H1 (cell line): ENCODE measurements at regions not wholly inside any gene's neighbourhood (a gene's known extent, or its start where the extent isn't known, plus 50 kb on each side); places are given as distances from the start of the nearest gene placed in this dataset.

Source experiments
- CTCF ChIA-PET: fragments of 300-600 bp; sonication (Branson Sonifier 250); formaldehyde crosslinking; loops from one replicate; lab custom pipeline; 2021; ENCODE audit not compliant: partially characterized antibody; lab: Charles Lee
- POLR2A ChIA-PET: fragments of 300-600 bp; sonication (Branson Sonifier 250); formaldehyde crosslinking; loops from one replicate; lab custom pipeline; 2021; ENCODE audit warnings: inconsistent platforms; ENCODE audit not compliant: partially characterized antibody; lab: Charles Lee
- DNase-seq, 2 experiments: peaks; one replicate each; pipeline versions ENCODE4 v3.0.0 to v3.0.0-alpha.2; 2010 to 2022; ENCODE audit warnings: low spot score in 2 of 2, low read depth in 1 of 2, mixed read lengths in 1 of 2
- FAIRE-seq: peaks from 2 replicates; lab custom pipeline; 2011; peaks lifted over from hg19 to GRCh38; lab: Jason Lieb, UNC
- H2AFZ ChIP-seq: 2 replicates; pipeline ENCODE4 v1.8.1; 2012; ENCODE audit warnings: low read length, inconsistent platforms
- H2AK5ac ChIP-seq: 2 replicates; pipeline ENCODE4 v1.6.1; 2013; ENCODE audit warnings: low read depth, low read length
- H2BK120ac ChIP-seq: replicated peaks from 2 replicates; pipeline ENCODE3; 2013; ENCODE audit warnings: low read depth, low read length, inconsistent platforms
- H2BK12ac ChIP-seq: 2 replicates; pipeline ENCODE4 v1.6.1; 2013; ENCODE audit warnings: low read depth, low read length
- H2BK15ac ChIP-seq: 2 replicates; pipeline ENCODE4 v1.6.1; 2013; ENCODE audit warnings: low read length
- H2BK20ac ChIP-seq: 2 replicates; pipeline ENCODE4 v1.6.1; 2013; ENCODE audit warnings: low read length
- H2BK5ac ChIP-seq: 2 replicates; pipeline ENCODE4 v1.6.1; 2013; ENCODE audit warnings: low read depth, low read length
- H3K14ac ChIP-seq: 2 replicates; pipeline ENCODE4 v1.6.1; 2013; ENCODE audit warnings: inconsistent platforms; ENCODE audit not compliant: insufficient read length
- H3K18ac ChIP-seq: 2 replicates; pipeline ENCODE4 v1.6.1; 2013; ENCODE audit warnings: low read length; ENCODE audit errors: extremely low read depth
- H3K23ac ChIP-seq: 2 replicates; pipeline ENCODE4 v1.6.1; 2013; ENCODE audit warnings: inconsistent platforms; ENCODE audit not compliant: insufficient read length
- H3K23me2 ChIP-seq: 2 replicates; pipeline ENCODE4 v1.6.1; 2013; ENCODE audit warnings: low read depth, low read length
- H3K27ac ChIP-seq: 2 replicates; pipeline ENCODE4 v1.6.1; 2011; ENCODE audit warnings: low read depth, low read length, inconsistent platforms
- H3K27me3 ChIP-seq, 4 experiments: replicated peaks in 1 of 4; 1 replicate in 1 of 4; 2 replicates in 3 of 4; pipeline versions ENCODE4 v1.6.1 to v1.8.1; 2011 to 2013; ENCODE audit warnings: low read length in 3 of 4, mild to moderate bottlenecking in 3 of 4, inconsistent platforms in 2 of 4, mixed read lengths in 2 of 4, moderate library complexity in 1 of 4; ENCODE audit not compliant: control insufficient read depth in 3 of 4, insufficient read depth in 3 of 4; ENCODE audit errors: extremely low read depth in 1 of 4
- H3K36me3 ChIP-seq, 4 experiments: 2 replicates each; pipeline versions ENCODE4 v1.6.1 to v1.8.1; 2011 to 2013; ENCODE audit warnings: mild to moderate bottlenecking in 4 of 4, low read length in 3 of 4, moderate library complexity in 2 of 4, control low read depth in 1 of 4, inconsistent platforms in 1 of 4; ENCODE audit not compliant: insufficient read depth in 4 of 4, control insufficient read depth in 2 of 4
- H3K4ac ChIP-seq: replicated peaks from 2 replicates; pipeline ENCODE3; 2013; ENCODE audit warnings: low read length, low read depth, mixed read lengths, inconsistent platforms; ENCODE audit not compliant: insufficient read length
- H3K4me1 ChIP-seq, 4 experiments: replicated peaks in 1 of 4; 1 replicate in 1 of 4; 2 replicates in 3 of 4; pipeline versions ENCODE4 v1.6.1 to v1.8.1; 2011 to 2013; ENCODE audit warnings: low read length in 3 of 4, inconsistent platforms in 2 of 4, mixed read lengths in 1 of 4; ENCODE audit not compliant: insufficient read depth in 4 of 4, control insufficient read depth in 3 of 4
- H3K4me2 ChIP-seq, 2 experiments: 2 replicates each; pipeline versions ENCODE4 v1.6.1 to v1.8.1; 2011 to 2013; ENCODE audit warnings: low read depth in 2 of 2, low read length in 2 of 2, control low read depth in 1 of 2, inconsistent platforms in 1 of 2, mild to moderate bottlenecking in 1 of 2; ENCODE audit not compliant: insufficient read depth in 1 of 2
- H3K4me3 ChIP-seq, 4 experiments: fragments of 200-600, 300-600 bp in 1 of 4; sonication (generic), shearing (Covaris generic), sonication (Bioruptor Twin) in 1 of 4; 2 replicates each; pipeline versions ENCODE4 v1.5.1 to v1.8.1; 2011 to 2016; ENCODE audit warnings: low read length in 4 of 4, low read depth in 3 of 4, control low read depth in 2 of 4, inconsistent platforms in 2 of 4, mild to moderate bottlenecking in 2 of 4, mixed read lengths in 1 of 4, moderate library complexity in 1 of 4; ENCODE audit not compliant: insufficient read depth in 2 of 4; ENCODE audit errors: extremely low read depth in 1 of 4
- H3K56ac ChIP-seq: replicated peaks from 2 replicates; pipeline ENCODE3; 2013; ENCODE audit warnings: low read depth, mild to moderate bottlenecking, mixed read lengths, low read length, inconsistent platforms; ENCODE audit not compliant: insufficient read length
- H3K79me1 ChIP-seq: 2 replicates; pipeline ENCODE4 v1.6.1; 2013; ENCODE audit warnings: low read depth, low read length, control low read depth
- H3K79me2 ChIP-seq, 2 experiments: 2 replicates each; pipeline versions ENCODE4 v1.6.1 to v1.8.1; 2012 to 2013; ENCODE audit warnings: low read length in 2 of 2, mild to moderate bottlenecking in 2 of 2, inconsistent platforms in 1 of 2; ENCODE audit not compliant: insufficient read depth in 2 of 2, control insufficient read depth in 1 of 2
- H3K9ac ChIP-seq, 4 experiments: replicated peaks in 1 of 4; 1 replicate in 1 of 4; 2 replicates in 3 of 4; pipeline versions ENCODE4 v1.6.1 to v1.8.1; 2011 to 2013; ENCODE audit warnings: low read depth in 3 of 4, low read length in 3 of 4, control low read depth in 2 of 4, mild to moderate bottlenecking in 2 of 4, moderate library complexity in 2 of 4, inconsistent platforms in 1 of 4; ENCODE audit errors: extremely low read depth in 1 of 4
- H3K9me3 ChIP-seq, 2 experiments: 2 replicates each; pipeline versions ENCODE4 v1.6.1 to v1.8.1; 2012 to 2013; ENCODE audit warnings: mild to moderate bottlenecking in 2 of 2, moderate library complexity in 2 of 2, control low read depth in 1 of 2, inconsistent platforms in 1 of 2, low read depth in 1 of 2, low read length in 1 of 2, mixed read lengths in 1 of 2; ENCODE audit not compliant: insufficient read depth in 2 of 2
- H4K20me1 ChIP-seq, 2 experiments: replicated peaks in 1 of 2; 2 replicates each; pipeline versions ENCODE3 to v1.8.1; 2011 to 2013; ENCODE audit warnings: inconsistent platforms in 2 of 2, low read length in 2 of 2, mild to moderate bottlenecking in 1 of 2; ENCODE audit not compliant: insufficient read depth in 2 of 2, control insufficient read depth in 1 of 2
- H4K5ac ChIP-seq: 2 replicates; pipeline ENCODE4 v1.6.1; 2013; ENCODE audit warnings: low read length, low read depth, mixed read lengths, inconsistent platforms; ENCODE audit not compliant: insufficient read length
- H4K8ac ChIP-seq: 2 replicates; pipeline ENCODE4 v1.8.0; 2013; ENCODE audit warnings: mild to moderate bottlenecking, moderate library complexity, low read length, inconsistent platforms; ENCODE audit not compliant: insufficient read depth; ENCODE audit errors: extremely low read depth
- H4K91ac ChIP-seq: replicated peaks from 2 replicates; pipeline ENCODE3; 2013; ENCODE audit warnings: low read length, mixed read lengths, inconsistent platforms; ENCODE audit not compliant: insufficient read length
- CBX5 ChIP-seq: fragments of 300-800, 300-1000 bp; sonication (generic); IDR thresholded peaks from 2 replicates; pipeline ENCODE4 v1.7.1; 2016; ENCODE audit warnings: antibody characterized with exemption, low read length, low read depth
- EGR1 ChIP-seq: IDR thresholded peaks from 2 replicates; pipeline ENCODE4 v1.6.1; 2011; ENCODE audit warnings: low read depth, low read length, borderline replicate concordance
- POLR2A ChIP-seq, 2 experiments: IDR thresholded peaks; 1 replicate in 1 of 2; 2 replicates in 1 of 2; pipeline ENCODE4 v1.6.1; 2011; ENCODE audit warnings: low read depth in 2 of 2, low read length in 2 of 2, mild to moderate bottlenecking in 2 of 2; ENCODE audit errors: control extremely low read depth in 1 of 2
- RNF2 ChIP-seq: fragments of 200-900, 300-1000 bp; sonication (generic); IDR thresholded peaks from 2 replicates; pipeline ENCODE4 v1.7.1; 2016; ENCODE audit warnings: borderline replicate concordance, low read depth, mild to moderate bottlenecking, antibody characterized with exemption, low read length; ENCODE audit not compliant: poor library complexity, severe bottlenecking; ENCODE audit errors: missing control alignments
- WGBS, 2 experiments: shearing (Covaris generic) in 1 of 2; methylation state at CpG; one replicate each; pipeline versions ENCODE4 v1.1.6 to v1.1.7; 2013 to 2015; ENCODE audit warnings: low lambda C conversion rate in 2 of 2, mixed read lengths in 2 of 2, inconsistent platforms in 1 of 2, low coverage in 1 of 2, missing lambda C conversion rate in 1 of 2; ENCODE audit not compliant: insufficient replicate concordance in 2 of 2, insufficient coverage in 1 of 2, insufficient read length in 1 of 2; ENCODE audit errors: extremely low coverage in 1 of 2, missing lambda C conversion rate in 1 of 2; 5-methylcytosine and 5-hydroxymethylcytosine counted together

DNA sequence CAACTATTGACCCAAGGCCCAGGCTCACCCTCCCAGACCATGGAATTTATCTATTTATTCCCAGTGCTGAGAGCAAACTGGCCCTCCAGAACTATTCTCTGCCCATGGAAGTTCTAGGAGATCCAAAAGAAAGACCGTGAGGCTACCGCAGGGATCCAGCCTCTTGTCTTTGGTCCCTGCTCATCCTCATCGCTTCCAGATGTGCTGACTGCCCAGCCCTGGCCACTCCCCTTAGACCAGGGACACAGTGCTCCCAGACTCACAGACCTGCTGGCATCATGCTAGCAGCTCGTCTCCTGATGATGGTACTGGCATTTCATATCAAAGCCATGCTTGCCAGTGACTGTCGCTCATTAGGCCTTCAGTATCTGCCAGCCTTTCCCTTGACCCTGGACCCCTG is 405.7 kb upstream of the PPP2R3A start:
- H3K9ac ChIP-seq, result no peak overlapping the region
- no peak overlapping the region for H2BK20ac ChIP-seq
- H3K27me3 ChIP-seq, result no peaks in the 10 kb centered on the region
- H4K20me1 ChIP-seq, result no peaks in the 10 kb centered on the region
- no peak overlapping the region for H3K4me3 ChIP-seq
- ChIA-PET CTCF (no interaction called here), POLR2A (no interaction called here)
- H3K4ac ChIP-seq, result no peak overlapping the region
- H3K56ac ChIP-seq, result no peak overlapping the region
- no peaks in the 10 kb centered on the region for H3K79me2 ChIP-seq
- H3K18ac ChIP-seq, result no peak overlapping the region
- no peaks in the 10 kb centered on the region for H3K79me1 ChIP-seq
- no peak overlapping the region for H3K23ac ChIP-seq
- DNase-seq (no peak), FAIRE-seq (no peak)
- no peaks in the 10 kb centered on the region for H3K4me1 ChIP-seq
- H3K9me3 ChIP-seq, result no peaks in the 10 kb centered on the region
- H2BK12ac ChIP-seq, result peak overlapping the region; percentile 68; the same call in 1 of the 2 replicates
- H2BK120ac ChIP-seq, result no peak overlapping the region
- no peak overlapping the region for H4K91ac ChIP-seq
- no peak overlapping the region for H3K14ac ChIP-seq
- no peaks in the 10 kb centered on the region for H3K36me3 ChIP-seq
- 86% methylated on average over 5 of the region's 5 CpGs; no CpG with 5 or more reads in 1 of the 2 experiments for WGBS, 2 experiments
- no peak overlapping the region for H4K8ac ChIP-seq
- TF ChIP-seq RNF2, result no peak
- TF ChIP-seq EGR1, result no peak
- TF ChIP-seq POLR2A (IDR thresholded peaks at IDR 0.05; ENCODE audit: control extremely low read depth in 1 of 2, low read depth in 2 of 2, low read length in 2 of 2), result no peak
- no peak for TF ChIP-seq CBX5
- no peak overlapping the region for H3K27ac ChIP-seq
- no peak overlapping the region for H3K4me2 ChIP-seq
- no peak overlapping the region for H4K5ac ChIP-seq
- H2AFZ ChIP-seq, result no peak overlapping the region
- no peak overlapping the region for H2AK5ac ChIP-seq
- H2BK5ac ChIP-seq, result no peak overlapping the region
- H3K23me2 ChIP-seq, result no peaks in the 10 kb centered on the region
- no peak overlapping the region for H2BK15ac ChIP-seq
